ENCODE measurements at regions not wholly inside any gene's neighbourhood (a gene's known extent, or its start where the extent isn't known, plus 50 kb on each side); places are given as distances from the start of the nearest gene placed in this dataset.

GRCh38 chr2:60320724-60321123 lies 232.7 kb downstream of the BCL11A start:
- DNase-seq (ENCODE audit: low read depth) = no peak
- no peak overlapping the region for H3K4me3 ChIP-seq (ENCODE audit: control insufficient read depth, low read depth, low read length)
- no peak for TF ChIP-seq CTCF (conservative IDR thresholded peaks at IDR 0.05; ENCODE audit: control insufficient read depth, insufficient read depth, low read depth, low read length)

- no peak for TF ChIP-seq CTCF (conservative IDR thresholded peaks at IDR 0.05; ENCODE audit: control insufficient read depth, insufficient read depth, low read depth, low read length)
- no peak for DNase-seq (ENCODE audit: low read depth)
- H3K4me3 ChIP-seq (ENCODE audit: control insufficient read depth, low read depth, low read length) = no peak overlapping the region
Observed at GRCh38 chr2:60319031-60319547, 234.4 kb downstream of the BCL11A start.

GRCh38 chr2:60318544-60318943 lies 234.9 kb downstream of the BCL11A start:
- TF ChIP-seq CTCF (conservative IDR thresholded peaks at IDR 0.05; ENCODE audit: control insufficient read depth, insufficient read depth, low read depth, low read length) = no peak
- H3K4me3 ChIP-seq (ENCODE audit: control insufficient read depth, low read depth, low read length) = no peak overlapping the region
- no peak for DNase-seq (ENCODE audit: low read depth)

- H3K4me3 ChIP-seq (ENCODE audit: control insufficient read depth, low read depth, low read length) = no peak overlapping the region
- no peak for DNase-seq (ENCODE audit: low read depth)
- no peak for TF ChIP-seq CTCF (conservative IDR thresholded peaks at IDR 0.05; ENCODE audit: control insufficient read depth, insufficient read depth, low read depth, low read length)
Observed at GRCh38 chr2:60317844-60318243, 235.6 kb downstream of the BCL11A start.

- DNase-seq (ENCODE audit: low read depth) = no peak
- no peak overlapping the region for H3K4me3 ChIP-seq (ENCODE audit: control insufficient read depth, low read depth, low read length)
- TF ChIP-seq CTCF (conservative IDR thresholded peaks at IDR 0.05; ENCODE audit: control insufficient read depth, insufficient read depth, low read depth, low read length) = no peak
Observed at GRCh38 chr2:60317034-60317386, 236.4 kb downstream of the BCL11A start.

- H3K4me3 ChIP-seq (ENCODE audit: control insufficient read depth, low read depth, low read length) = no peak overlapping the region
- no peak for DNase-seq (ENCODE audit: low read depth)
- no peak for TF ChIP-seq CTCF (conservative IDR thresholded peaks at IDR 0.05; ENCODE audit: control insufficient read depth, insufficient read depth, low read depth, low read length)
Observed at GRCh38 chr2:60316381-60317033, 236.9 kb downstream of the BCL11A start.
